ENCODE measurements at regions not wholly inside any gene's neighbourhood (a gene's known extent, or its start where the extent isn't known, plus 50 kb on each side); places are given as distances from the start of the nearest gene placed in this dataset.

- no peaks in the 10 kb centered on the region for H4K20me1 ChIP-seq (ENCODE audit: insufficient read depth)
- no peaks in the 10 kb centered on the region for H3K9me3 ChIP-seq (ENCODE audit: low read length)
- H3K9me2 ChIP-seq (ENCODE audit: insufficient read depth, low read length), result no peaks in the 10 kb centered on the region
- no peak overlapping the region for H3K9ac ChIP-seq (ENCODE audit: low read length)
- no peak overlapping the region for H3K27ac ChIP-seq (ENCODE audit: low read length)
- no peaks in the 10 kb centered on the region for H3F3A ChIP-seq (ENCODE audit: insufficient read depth, low read length, poor library complexity, severe bottlenecking)
- no peaks in the 10 kb centered on the region for H3K79me2 ChIP-seq (replicated peaks; ENCODE audit: insufficient read depth, low read length)
- no peak overlapping the region for H3K4me3 ChIP-seq (ENCODE audit: low read length)
- no peaks in the 10 kb centered on the region for H3K27me3 ChIP-seq (ENCODE audit: insufficient read depth, low read depth, low read length)
- TF ChIP-seq, protein P1, sequence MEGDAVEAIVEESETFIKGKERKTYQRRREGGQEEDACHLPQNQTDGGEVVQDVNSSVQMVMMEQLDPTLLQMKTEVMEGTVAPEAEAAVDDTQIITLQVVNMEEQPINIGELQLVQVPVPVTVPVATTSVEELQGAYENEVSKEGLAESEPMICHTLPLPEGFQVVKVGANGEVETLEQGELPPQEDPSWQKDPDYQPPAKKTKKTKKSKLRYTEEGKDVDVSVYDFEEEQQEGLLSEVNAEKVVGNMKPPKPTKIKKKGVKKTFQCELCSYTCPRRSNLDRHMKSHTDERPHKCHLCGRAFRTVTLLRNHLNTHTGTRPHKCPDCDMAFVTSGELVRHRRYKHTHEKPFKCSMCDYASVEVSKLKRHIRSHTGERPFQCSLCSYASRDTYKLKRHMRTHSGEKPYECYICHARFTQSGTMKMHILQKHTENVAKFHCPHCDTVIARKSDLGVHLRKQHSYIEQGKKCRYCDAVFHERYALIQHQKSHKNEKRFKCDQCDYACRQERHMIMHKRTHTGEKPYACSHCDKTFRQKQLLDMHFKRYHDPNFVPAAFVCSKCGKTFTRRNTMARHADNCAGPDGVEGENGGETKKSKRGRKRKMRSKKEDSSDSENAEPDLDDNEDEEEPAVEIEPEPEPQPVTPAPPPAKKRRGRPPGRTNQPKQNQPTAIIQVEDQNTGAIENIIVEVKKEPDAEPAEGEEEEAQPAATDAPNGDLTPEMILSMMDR (IDR thresholded peaks at IDR 0.05; ENCODE audit: poor library complexity, severe bottlenecking), result no peak
- TF ChIP-seq EZH2 (IDR thresholded peaks at IDR 0.05; ENCODE audit: borderline replicate concordance, insufficient read depth, low read length, poor library complexity, severe bottlenecking) (no peak), POLR2AphosphoS5 (IDR thresholded peaks at IDR 0.05) (no peak), MXI1 (conservative IDR thresholded peaks at IDR 0.05; ENCODE audit: poor library complexity, severe bottlenecking) (no peak), RAD21 (conservative IDR thresholded peaks at IDR 0.05) (no peak), TAF1 (IDR thresholded peaks at IDR 0.05; ENCODE audit: low read depth) (no peak), EP300 (conservative IDR thresholded peaks at IDR 0.05; ENCODE audit: poor library complexity, severe bottlenecking) (no peak), SMC3 (conservative IDR thresholded peaks at IDR 0.05; ENCODE audit: poor library complexity) (no peak)
- TF ChIP-seq, protein P2, sequence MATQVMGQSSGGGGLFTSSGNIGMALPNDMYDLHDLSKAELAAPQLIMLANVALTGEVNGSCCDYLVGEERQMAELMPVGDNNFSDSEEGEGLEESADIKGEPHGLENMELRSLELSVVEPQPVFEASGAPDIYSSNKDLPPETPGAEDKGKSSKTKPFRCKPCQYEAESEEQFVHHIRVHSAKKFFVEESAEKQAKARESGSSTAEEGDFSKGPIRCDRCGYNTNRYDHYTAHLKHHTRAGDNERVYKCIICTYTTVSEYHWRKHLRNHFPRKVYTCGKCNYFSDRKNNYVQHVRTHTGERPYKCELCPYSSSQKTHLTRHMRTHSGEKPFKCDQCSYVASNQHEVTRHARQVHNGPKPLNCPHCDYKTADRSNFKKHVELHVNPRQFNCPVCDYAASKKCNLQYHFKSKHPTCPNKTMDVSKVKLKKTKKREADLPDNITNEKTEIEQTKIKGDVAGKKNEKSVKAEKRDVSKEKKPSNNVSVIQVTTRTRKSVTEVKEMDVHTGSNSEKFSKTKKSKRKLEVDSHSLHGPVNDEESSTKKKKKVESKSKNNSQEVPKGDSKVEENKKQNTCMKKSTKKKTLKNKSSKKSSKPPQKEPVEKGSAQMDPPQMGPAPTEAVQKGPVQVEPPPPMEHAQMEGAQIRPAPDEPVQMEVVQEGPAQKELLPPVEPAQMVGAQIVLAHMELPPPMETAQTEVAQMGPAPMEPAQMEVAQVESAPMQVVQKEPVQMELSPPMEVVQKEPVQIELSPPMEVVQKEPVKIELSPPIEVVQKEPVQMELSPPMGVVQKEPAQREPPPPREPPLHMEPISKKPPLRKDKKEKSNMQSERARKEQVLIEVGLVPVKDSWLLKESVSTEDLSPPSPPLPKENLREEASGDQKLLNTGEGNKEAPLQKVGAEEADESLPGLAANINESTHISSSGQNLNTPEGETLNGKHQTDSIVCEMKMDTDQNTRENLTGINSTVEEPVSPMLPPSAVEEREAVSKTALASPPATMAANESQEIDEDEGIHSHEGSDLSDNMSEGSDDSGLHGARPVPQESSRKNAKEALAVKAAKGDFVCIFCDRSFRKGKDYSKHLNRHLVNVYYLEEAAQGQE (IDR thresholded peaks at IDR 0.05; ENCODE audit: borderline replicate concordance), result no peak
- H3K36me3 ChIP-seq (ENCODE audit: insufficient read depth, low read length), result no peaks in the 10 kb centered on the region
- no peak overlapping the region for H3K4me2 ChIP-seq (ENCODE audit: low read length)
- H2AFZ ChIP-seq (ENCODE audit: low read depth, low read length), result no peak overlapping the region
Measured at GRCh38 chr15:36415643-36416042, 163.8 kb upstream of the CDIN1 start.

DNA sequence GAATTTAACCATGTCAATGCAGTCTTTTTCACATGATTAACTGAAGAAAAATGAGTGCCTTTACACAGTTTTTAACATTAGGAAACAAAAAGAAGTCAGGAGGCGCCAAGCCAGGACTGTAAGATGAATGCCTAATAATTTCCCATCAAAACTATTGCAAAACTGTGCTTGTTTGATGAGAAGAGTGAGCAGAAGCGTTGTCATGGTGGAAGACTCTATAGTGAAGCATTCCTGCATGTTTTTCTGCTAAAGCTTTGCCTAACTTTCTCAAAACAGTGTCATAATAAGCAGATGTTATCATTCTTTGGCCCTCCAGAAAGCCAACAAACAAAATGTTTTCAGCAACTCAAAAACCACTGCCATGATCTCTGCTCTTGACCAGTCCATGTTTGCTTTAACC lies 156.8 kb upstream of the CDIN1 start:
- Histone ChIP-seq H3K79me2 (replicated peaks; ENCODE audit: insufficient read depth, low read length) (no peaks in the 10 kb centered on the region), H3K4me2 (ENCODE audit: low read length) (no peak overlapping the region), H3K9me2 (ENCODE audit: insufficient read depth, low read length) (no peaks in the 10 kb centered on the region), H4K20me1 (ENCODE audit: insufficient read depth) (no peaks in the 10 kb centered on the region), H3K27ac (ENCODE audit: low read length) (no peak overlapping the region), H3K27me3 (ENCODE audit: insufficient read depth, low read depth, low read length) (no peaks in the 10 kb centered on the region), H3K9ac (ENCODE audit: low read length) (no peak overlapping the region), H3K4me3 (ENCODE audit: low read length) (no peak overlapping the region), H3K9me3 (ENCODE audit: low read length) (no peaks in the 10 kb centered on the region), H3K36me3 (ENCODE audit: insufficient read depth, low read length) (no peaks in the 10 kb centered on the region), H2AFZ (ENCODE audit: low read depth, low read length) (no peak overlapping the region), H3F3A (ENCODE audit: insufficient read depth, low read length, poor library complexity, severe bottlenecking) (no peaks in the 10 kb centered on the region)
- TF ChIP-seq, protein P2 (IDR thresholded peaks at IDR 0.05; ENCODE audit: borderline replicate concordance), result no peak
- TF ChIP-seq POLR2AphosphoS5 (IDR thresholded peaks at IDR 0.05) (no peak), EZH2 (IDR thresholded peaks at IDR 0.05; ENCODE audit: borderline replicate concordance, insufficient read depth, low read length, poor library complexity, severe bottlenecking) (no peak), MXI1 (conservative IDR thresholded peaks at IDR 0.05; ENCODE audit: poor library complexity, severe bottlenecking) (no peak), EP300 (conservative IDR thresholded peaks at IDR 0.05; ENCODE audit: poor library complexity, severe bottlenecking) (no peak), TAF1 (IDR thresholded peaks at IDR 0.05; ENCODE audit: low read depth) (no peak), SMC3 (conservative IDR thresholded peaks at IDR 0.05; ENCODE audit: poor library complexity) (no peak)
- TF ChIP-seq, protein P1 (IDR thresholded peaks at IDR 0.05; ENCODE audit: poor library complexity, severe bottlenecking), result no peak

All from neural cell (in vitro differentiated cells).